CD4-positive, alpha-beta T cell (primary cell): ENCODE measurements at regions not wholly inside any gene's neighbourhood (a gene's known extent, or its start where the extent isn't known, plus 50 kb on each side); places are given as distances from the start of the nearest gene placed in this dataset.

Experiments used
- ATAC-seq: fragments of 200-7000 bp; cut with Tn5 transposase; one replicate; pipeline ENCODE4 v1.10.0; 2022; ENCODE audit warnings: mild to moderate bottlenecking; ENCODE audit not compliant: poor library complexity
- CTCF ChIA-PET: fragments of 350-600 bp; sonication (Branson Sonifier 250); formaldehyde crosslinking; loops from one replicate; lab custom pipeline; 2021; ENCODE audit warnings: antibody characterized with exemption, inconsistent platforms; lab: Charles Lee
- POLR2A ChIA-PET: fragments of 350-600 bp; sonication (Branson Sonifier 250); formaldehyde crosslinking; loops from one replicate; lab custom pipeline; 2021; ENCODE audit warnings: antibody characterized with exemption, inconsistent platforms; lab: Charles Lee
- DNase-seq, 14 experiments: peaks; one replicate each; pipeline ENCODE4 v3.0.0-alpha.2; 2013 to 2020; ENCODE audit warnings: mixed read lengths in 2 of 14
- H3K27ac ChIP-seq, 2 donors: one replicate each; pipeline versions ENCODE4 v1.5.1 to v1.7.0; 2013; ENCODE audit warnings: low read length in 2 of 2, low read depth in 1 of 2, mild to moderate bottlenecking in 1 of 2
- H3K27me3 ChIP-seq, 2 experiments: 1 replicate in 1 of 2; 2 replicates in 1 of 2; pipeline versions ENCODE4 v1.6.1 to v1.7.0; 2013; ENCODE audit warnings: low read length in 2 of 2, control low read depth in 1 of 2, mild to moderate bottlenecking in 1 of 2, moderate library complexity in 1 of 2; ENCODE audit not compliant: insufficient read depth in 2 of 2, control insufficient read depth in 1 of 2
- H3K36me3 ChIP-seq: one replicate; pipeline ENCODE4 v1.6.1; 2013; ENCODE audit warnings: low read length, control low read depth; ENCODE audit not compliant: insufficient read depth
- H3K4me1 ChIP-seq: one replicate; pipeline ENCODE4 v1.6.1; 2013; ENCODE audit warnings: low read length, control low read depth; ENCODE audit not compliant: insufficient read depth
- H3K4me3 ChIP-seq: one replicate; pipeline ENCODE4 v1.5.1; 2013; ENCODE audit warnings: mild to moderate bottlenecking, low read length, moderate library complexity
- H3K9me3 ChIP-seq, 2 experiments: 1 replicate in 1 of 2; 2 replicates in 1 of 2; pipeline versions ENCODE4 v1.6.1 to v1.7.0; 2013; ENCODE audit warnings: low read length in 2 of 2, mild to moderate bottlenecking in 2 of 2, control low read depth in 1 of 2, moderate library complexity in 1 of 2; ENCODE audit not compliant: control insufficient read depth in 1 of 2, insufficient read depth in 1 of 2
- H3K27ac Mint-ChIP-seq: one replicate; pipeline ENCODE4 v1.8.0; 2020; ENCODE audit warnings: mixed read lengths
- H3K27me3 Mint-ChIP-seq: one replicate; pipeline ENCODE4 v1.8.0; 2021; ENCODE audit warnings: mixed read lengths
- H3K36me3 Mint-ChIP-seq: one replicate; pipeline ENCODE4 v1.8.0; 2021; ENCODE audit warnings: low read depth, mixed read lengths
- H3K4me1 Mint-ChIP-seq: one replicate; pipeline ENCODE4 v1.8.0; 2021; ENCODE audit warnings: low read depth, mixed read lengths
- H3K4me3 Mint-ChIP-seq: one replicate; pipeline ENCODE4 v1.8.0; 2020; ENCODE audit warnings: mild to moderate bottlenecking, mixed read lengths
- H3K9me3 Mint-ChIP-seq: one replicate; pipeline ENCODE4 v1.8.0; 2020; ENCODE audit warnings: mixed read lengths
- CTCF ChIP-seq: fragments of 200-600 bp; IDR thresholded peaks from one replicate; pipeline ENCODE4 v1.8.0; 2022; ENCODE audit warnings: antibody characterized with exemption, mild to moderate bottlenecking
- intact Hi-C, 2 experiments: fragments of 100-400 bp; cut with DNase I in 1 of 2; cut with micrococcal nuclease in 1 of 2; formaldehyde crosslinking; loops; one replicate each; pipeline versions ENCODE4 v1.15.1 to v1.9.0; 2023 to 2025; cut with DNase I, micrococcal nuclease

GRCh38 chr2:205849136-205849535 is 166.8 kb downstream of the NRP2 start:
- DNase-seq (no peak), ATAC-seq (no peak)
- no peaks in the 10 kb centered on the region for H3K36me3 ChIP-seq
- H3K36me3 Mint-ChIP-seq: no peaks in the 10 kb centered on the region
- no peak overlapping the region for H3K27ac ChIP-seq
- no peak overlapping the region for H3K27ac Mint-ChIP-seq
- H3K9me3 ChIP-seq: no peaks in the 10 kb centered on the region
- POLR2A ChIA-PET: no interaction called here
- TF ChIP-seq CTCF: no peak
- no peak overlapping the region for H3K4me3 ChIP-seq
- H3K27me3 ChIP-seq: peaks cover 0 to 8% of the 10 kb centered on the region in 2 experiments
- H3K9me3 Mint-ChIP-seq: no peaks in the 10 kb centered on the region
- H3K4me1 ChIP-seq: no peaks in the 10 kb centered on the region
- H3K27me3 Mint-ChIP-seq: peaks cover 22% of the 10 kb centered on the region
- no peak overlapping the region for H3K4me3 Mint-ChIP-seq
- intact Hi-C loops: no loop called here
- CTCF ChIA-PET: no interaction called here
- H3K4me1 Mint-ChIP-seq: no peaks in the 10 kb centered on the region

- Mint-ChIP-seq H3K36me3 (no peaks in the 10 kb centered on the region), H3K4me1 (no peaks in the 10 kb centered on the region), H3K27ac (no peak overlapping the region), H3K4me3 (no peak overlapping the region), H3K27me3 (peaks cover 18% of the 10 kb centered on the region), H3K9me3 (no peaks in the 10 kb centered on the region)
- ChIA-PET CTCF (no interaction called here), POLR2A (no interaction called here)
- no peaks in the 10 kb centered on the region for H3K4me1 ChIP-seq
- H3K4me3 ChIP-seq: no peak overlapping the region
- no peak for DNase-seq
- no peak for TF ChIP-seq CTCF
- ATAC-seq: no peak
- no peak overlapping the region for H3K27ac ChIP-seq
- H3K27me3 ChIP-seq: peaks cover 0 to 6% of the 10 kb centered on the region in 2 experiments
- intact Hi-C loops: no loop called here
- no peaks in the 10 kb centered on the region for H3K9me3 ChIP-seq
- no peaks in the 10 kb centered on the region for H3K36me3 ChIP-seq
Observed at GRCh38 chr2:205848601-205849000, 166.3 kb downstream of the NRP2 start.
